Neural progenitor cell (in vitro differentiated cells): ENCODE measurements at regions not wholly inside any gene's neighbourhood (a gene's known extent, or its start where the extent isn't known, plus 50 kb on each side); places are given as distances from the start of the nearest gene placed in this dataset.

Experiments
- EZH2 ChIP-seq: fragments of 200-600 bp; sonication (generic); IDR thresholded peaks from 2 replicates; pipeline ENCODE4 v1.6.1; 2017; ENCODE audit warnings: antibody characterized with exemption, mild to moderate bottlenecking, moderate library complexity
- EZH2phosphoT487 ChIP-seq: fragments of 200-600 bp; sonication (generic); IDR thresholded peaks from 2 replicates; pipeline ENCODE4 v1.6.1; 2017; ENCODE audit warnings: antibody characterized with exemption
- TF ChIP-seq, protein P1 (sequence below): fragments of 200-600 bp; sonication (generic); IDR thresholded peaks from 2 replicates; pipeline ENCODE4 v1.5.1; 2017; ENCODE audit warnings: antibody characterized with exemption, mild to moderate bottlenecking

DNA sequence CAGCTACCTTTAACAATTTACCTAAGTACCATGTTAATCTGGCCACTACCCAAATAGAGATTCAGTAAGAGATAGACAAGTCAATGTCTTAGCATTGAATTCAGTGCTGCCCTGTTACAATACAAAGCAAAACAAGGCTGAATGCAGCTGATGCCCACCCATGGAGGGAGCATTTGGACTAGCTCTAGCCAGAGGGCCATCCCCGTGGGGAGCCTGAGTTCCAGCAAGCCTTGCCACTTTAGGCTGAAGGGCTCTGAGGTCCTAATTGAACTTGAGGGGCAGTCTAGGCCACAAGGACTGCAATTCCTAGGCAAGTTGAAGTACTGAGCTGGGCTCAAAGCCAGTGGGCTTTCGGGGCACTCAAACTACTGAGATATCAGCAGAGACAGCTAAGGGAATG, 265.9 kb downstream of the EFHB start:
- TF ChIP-seq, protein P1, sequence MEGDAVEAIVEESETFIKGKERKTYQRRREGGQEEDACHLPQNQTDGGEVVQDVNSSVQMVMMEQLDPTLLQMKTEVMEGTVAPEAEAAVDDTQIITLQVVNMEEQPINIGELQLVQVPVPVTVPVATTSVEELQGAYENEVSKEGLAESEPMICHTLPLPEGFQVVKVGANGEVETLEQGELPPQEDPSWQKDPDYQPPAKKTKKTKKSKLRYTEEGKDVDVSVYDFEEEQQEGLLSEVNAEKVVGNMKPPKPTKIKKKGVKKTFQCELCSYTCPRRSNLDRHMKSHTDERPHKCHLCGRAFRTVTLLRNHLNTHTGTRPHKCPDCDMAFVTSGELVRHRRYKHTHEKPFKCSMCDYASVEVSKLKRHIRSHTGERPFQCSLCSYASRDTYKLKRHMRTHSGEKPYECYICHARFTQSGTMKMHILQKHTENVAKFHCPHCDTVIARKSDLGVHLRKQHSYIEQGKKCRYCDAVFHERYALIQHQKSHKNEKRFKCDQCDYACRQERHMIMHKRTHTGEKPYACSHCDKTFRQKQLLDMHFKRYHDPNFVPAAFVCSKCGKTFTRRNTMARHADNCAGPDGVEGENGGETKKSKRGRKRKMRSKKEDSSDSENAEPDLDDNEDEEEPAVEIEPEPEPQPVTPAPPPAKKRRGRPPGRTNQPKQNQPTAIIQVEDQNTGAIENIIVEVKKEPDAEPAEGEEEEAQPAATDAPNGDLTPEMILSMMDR, result no peak
- TF ChIP-seq EZH2 (no peak), EZH2phosphoT487 (no peak)
